IPS-18a (cell line): ENCODE measurements at regions not wholly inside any gene's neighbourhood (a gene's known extent, or its start where the extent isn't known, plus 50 kb on each side); places are given as distances from the start of the nearest gene placed in this dataset.

Experiments used
- H3K27ac ChIP-seq: one replicate; pipeline ENCODE4 v1.5.1; 2013; ENCODE audit warnings: low read length
- H3K27me3 ChIP-seq: one replicate; pipeline ENCODE4 v1.6.1; 2013; ENCODE audit warnings: mild to moderate bottlenecking, low read length; ENCODE audit not compliant: control insufficient read depth, insufficient read depth
- H3K36me3 ChIP-seq: one replicate; pipeline ENCODE4 v1.6.1; 2013; ENCODE audit warnings: low read depth, low read length; ENCODE audit not compliant: control insufficient read depth
- H3K4me1 ChIP-seq: one replicate; pipeline ENCODE4 v1.6.1; 2013; ENCODE audit warnings: low read depth, low read length; ENCODE audit not compliant: control insufficient read depth
- H3K4me3 ChIP-seq: one replicate; pipeline ENCODE4 v1.5.1; 2013; ENCODE audit warnings: low read length
- H3K9ac ChIP-seq: one replicate; pipeline ENCODE4 v1.6.1; 2013; ENCODE audit warnings: mild to moderate bottlenecking, low read length, moderate library complexity
- H3K9me3 ChIP-seq: one replicate; pipeline ENCODE4 v1.6.1; 2013; ENCODE audit warnings: low read depth, low read length; ENCODE audit not compliant: control insufficient read depth

GRCh38 chr6:167758309-167759023, 68.2 kb upstream of the AFDN start:
- Histone ChIP-seq H3K9ac (no peak overlapping the region), H3K27ac (no peak overlapping the region), H3K4me3 (no peak overlapping the region), H3K9me3 (no peaks in the 10 kb centered on the region), H3K4me1 (no peaks in the 10 kb centered on the region), H3K27me3 (no peaks in the 10 kb centered on the region), H3K36me3 (no peaks in the 10 kb centered on the region)

- H3K9ac ChIP-seq: no peak overlapping the region
- H3K27ac ChIP-seq: no peak overlapping the region
- no peaks in the 10 kb centered on the region for H3K36me3 ChIP-seq
- no peaks in the 10 kb centered on the region for H3K27me3 ChIP-seq
- no peaks in the 10 kb centered on the region for H3K4me1 ChIP-seq
- H3K4me3 ChIP-seq: no peak overlapping the region
- no peaks in the 10 kb centered on the region for H3K9me3 ChIP-seq
Measured at GRCh38 chr6:167759206-167759605, 67.5 kb upstream of the AFDN start.

- no peak overlapping the region for H3K27ac ChIP-seq
- H3K4me3 ChIP-seq: no peak overlapping the region
- no peaks in the 10 kb centered on the region for H3K36me3 ChIP-seq
- no peaks in the 10 kb centered on the region for H3K4me1 ChIP-seq
- no peak overlapping the region for H3K9ac ChIP-seq
- H3K9me3 ChIP-seq: no peaks in the 10 kb centered on the region
- no peaks in the 10 kb centered on the region for H3K27me3 ChIP-seq
Measured at GRCh38 chr6:167759912-167760311, 66.8 kb upstream of the AFDN start.

- Histone ChIP-seq H3K9me3 (no peaks in the 10 kb centered on the region), H3K27me3 (no peaks in the 10 kb centered on the region), H3K36me3 (no peaks in the 10 kb centered on the region), H3K4me3 (no peak overlapping the region), H3K9ac (no peak overlapping the region), H3K27ac (no peak overlapping the region), H3K4me1 (no peaks in the 10 kb centered on the region)
Measured at GRCh38 chr6:167760979-167761793, 65.5 kb upstream of the AFDN start.

GRCh38 chr6:167761794-167762258, 64.9 kb upstream of the AFDN start:
- no peak overlapping the region for H3K27ac ChIP-seq
- no peaks in the 10 kb centered on the region for H3K27me3 ChIP-seq
- H3K9me3 ChIP-seq: no peaks in the 10 kb centered on the region
- no peak overlapping the region for H3K9ac ChIP-seq
- no peaks in the 10 kb centered on the region for H3K36me3 ChIP-seq
- H3K4me1 ChIP-seq: no peaks in the 10 kb centered on the region
- no peak overlapping the region for H3K4me3 ChIP-seq

GRCh38 chr6:167762259-167762962, 64.3 kb upstream of the AFDN start:
- Histone ChIP-seq H3K27ac (no peak overlapping the region), H3K9me3 (no peaks in the 10 kb centered on the region), H3K4me1 (no peaks in the 10 kb centered on the region), H3K4me3 (no peak overlapping the region), H3K36me3 (no peaks in the 10 kb centered on the region), H3K27me3 (no peaks in the 10 kb centered on the region), H3K9ac (no peak overlapping the region)

- Histone ChIP-seq H3K27ac (no peak overlapping the region), H3K4me1 (no peaks in the 10 kb centered on the region), H3K4me3 (no peak overlapping the region), H3K9ac (no peak overlapping the region), H3K27me3 (no peaks in the 10 kb centered on the region), H3K9me3 (no peaks in the 10 kb centered on the region), H3K36me3 (no peaks in the 10 kb centered on the region)
Measured at GRCh38 chr6:167763056-167763944, 63.4 kb upstream of the AFDN start.

GRCh38 chr6:167764215-167764614, 62.5 kb upstream of the AFDN start:
- Histone ChIP-seq H3K9me3 (no peaks in the 10 kb centered on the region), H3K27me3 (no peaks in the 10 kb centered on the region), H3K9ac (no peak overlapping the region), H3K27ac (no peak overlapping the region), H3K36me3 (no peaks in the 10 kb centered on the region), H3K4me1 (no peaks in the 10 kb centered on the region), H3K4me3 (no peak overlapping the region)

- H3K27me3 ChIP-seq: no peaks in the 10 kb centered on the region
- H3K27ac ChIP-seq: no peak overlapping the region
- H3K4me3 ChIP-seq: no peak overlapping the region
- H3K4me1 ChIP-seq: no peaks in the 10 kb centered on the region
- H3K9me3 ChIP-seq: no peaks in the 10 kb centered on the region
- H3K9ac ChIP-seq: no peak overlapping the region
- no peaks in the 10 kb centered on the region for H3K36me3 ChIP-seq
Measured at GRCh38 chr6:167764713-167765479, 61.8 kb upstream of the AFDN start.

- H3K4me3 ChIP-seq: no peak overlapping the region
- no peaks in the 10 kb centered on the region for H3K4me1 ChIP-seq
Measured at GRCh38 chr6:167766986-167767714, 59.6 kb upstream of the AFDN start.

More at GRCh38 chr6:167766986-167767714, 59.6 kb upstream of the AFDN start:
- no peak overlapping the region for H3K9ac ChIP-seq
- no peaks in the 10 kb centered on the region for H3K27me3 ChIP-seq
- H3K27ac ChIP-seq: no peak overlapping the region
- H3K36me3 ChIP-seq: no peaks in the 10 kb centered on the region
- H3K9me3 ChIP-seq: no peaks in the 10 kb centered on the region
